SK-N-MC (cell line): ENCODE measurements at regions not wholly inside any gene's neighbourhood (a gene's known extent, or its start where the extent isn't known, plus 50 kb on each side); places are given as distances from the start of the nearest gene placed in this dataset.

Experiments
- EZH2 ChIP-seq: fragments of 200-600 bp; sonication (generic); IDR thresholded peaks from one replicate; pipeline ENCODE4 v1.6.1; 2017; ENCODE audit warnings: antibody characterized with exemption
- FOXP2 ChIP-seq: optimal IDR thresholded peaks from 2 replicates; pipeline ENCODE3; 2011; ENCODE audit warnings: mild to moderate bottlenecking, moderate library complexity; ENCODE audit not compliant: insufficient read depth; ENCODE audit errors: extremely low read length, control extremely low read depth
- POLR2AphosphoS5 ChIP-seq: IDR thresholded peaks from 2 replicates; pipeline ENCODE4 v1.6.1; 2012; ENCODE audit warnings: mild to moderate bottlenecking, low read depth, low read length, borderline replicate concordance

DNA sequence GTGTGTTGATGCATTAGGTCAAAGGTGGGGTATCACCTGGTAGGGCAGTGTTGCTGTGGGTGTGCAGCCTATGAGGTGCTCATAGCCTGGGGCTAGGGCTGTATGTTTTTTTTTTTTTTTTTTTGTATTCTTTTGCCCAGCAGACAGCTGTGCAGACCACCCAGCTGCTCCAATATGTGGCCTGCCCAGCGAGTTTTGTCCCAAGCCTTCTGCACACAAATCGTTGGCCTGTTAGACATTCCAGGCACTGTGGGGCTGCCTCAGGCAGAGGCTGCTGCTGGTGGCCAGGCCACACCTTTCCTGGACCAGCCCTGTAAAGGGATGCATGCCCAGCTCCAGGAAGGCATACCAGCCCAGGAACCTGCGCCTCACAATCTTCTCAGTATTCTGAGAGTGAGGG, 348.5 kb downstream of the JRKL start:
- TF ChIP-seq POLR2AphosphoS5 (no peak), EZH2 (no peak), FOXP2 (no peak)
